ENCODE measurements at regions not wholly inside any gene's neighbourhood (a gene's known extent, or its start where the extent isn't known, plus 50 kb on each side); places are given as distances from the start of the nearest gene placed in this dataset.

- no TSS peak for BruUV-seq (replicated peaks)
- Histone ChIP-seq H3K56ac (ENCODE audit: extremely low read depth, insufficient read depth, low read length) (no peak overlapping the region), H3K36me3 (ENCODE audit: control insufficient read depth, insufficient read depth, low read length) (no peaks in the 10 kb centered on the region), H4K8ac (ENCODE audit: low read depth in 2 of 2, low read length in 2 of 2) (no peak overlapping the region), H3K23ac (ENCODE audit: low read depth, low read length) (no peak overlapping the region), H3K4me2 (ENCODE audit: low read depth, low read length) (no peak overlapping the region), H2AK5ac (ENCODE audit: low read depth, low read length) (no peak overlapping the region), H4K5ac (ENCODE audit: low read depth, low read length) (no peak overlapping the region), H3K79me1 (ENCODE audit: low read depth in 1 of 2, low read length in 2 of 2) (no peaks in the 10 kb centered on the region), H2BK120ac (ENCODE audit: low read depth, low read length) (no peak overlapping the region), H2AK9ac (replicated peaks; ENCODE audit: low read depth, low read length, poor library complexity) (no peak overlapping the region), H3K9me1 (ENCODE audit: insufficient read depth, low read length) (no peaks in the 10 kb centered on the region), H2BK15ac (ENCODE audit: low read depth, low read length) (no peak overlapping the region), H3K14ac (replicated peaks; ENCODE audit: low read depth, low read length) (no peak overlapping the region), H3K4me3 (ENCODE audit: insufficient read depth, low read depth, low read length) (no peak overlapping the region), H3K4me1 (ENCODE audit: control insufficient read depth, insufficient read depth, low read length) (no peaks in the 10 kb centered on the region), H2AFZ (replicated peaks; ENCODE audit: low read length, poor library complexity) (no peak overlapping the region), H3K9ac (ENCODE audit: low read depth, low read length) (no peak overlapping the region), H3K27ac (ENCODE audit: insufficient read depth, low read length) (no peak overlapping the region), H3K4ac (ENCODE audit: low read depth, low read length) (no peak overlapping the region), H3K9me3 (ENCODE audit: control insufficient read depth, insufficient read depth, low read length) (peaks cover 2% of the 10 kb centered on the region; the same call in 1 of the 2 replicates), H3K18ac (ENCODE audit: low read depth, low read length) (no peak overlapping the region), H2BK5ac (ENCODE audit: low read depth, low read length, poor library complexity, severe bottlenecking) (no peak overlapping the region), H2BK20ac (ENCODE audit: low read depth, low read length) (no peak overlapping the region), H3K27me3 (ENCODE audit: control insufficient read depth, insufficient read depth, low read length) (no peaks in the 10 kb centered on the region), H4K91ac (ENCODE audit: insufficient read depth, low read depth, low read length) (no peak overlapping the region), H4K20me1 (ENCODE audit: insufficient read depth, low read length) (no peaks in the 10 kb centered on the region)
- in situ Hi-C loops (cut with MboI; ENCODE audit: low sequenced_read_pairs) = no loop called here
- DNase-seq = no peak
- dilution Hi-C loops (cut with HindIII; ENCODE audit: low sequenced_read_pairs, unreplicated experiment) = no loop called here
- no peak for TF ChIP-seq CTCF (conservative IDR thresholded peaks at IDR 0.05; ENCODE audit: low read depth, low read length)
- no peak for TF ChIP-seq BHLHE40 (IDR thresholded peaks at IDR 0.05; ENCODE audit: low read depth, low read length)
- TF ChIP-seq MAZ (IDR thresholded peaks at IDR 0.05; ENCODE audit: borderline replicate concordance, low read depth, low read length) = no peak
- TF ChIP-seq NFE2L2 (IDR thresholded peaks at IDR 0.05; ENCODE audit: low read depth, low read length) = no peak
- no peak for TF ChIP-seq MXI1 (IDR thresholded peaks at IDR 0.05; ENCODE audit: borderline replicate concordance, low read depth, low read length)
- TF ChIP-seq SMC3 (IDR thresholded peaks at IDR 0.05; ENCODE audit: low read depth, low read length) = no peak
- TF ChIP-seq CEBPB (IDR thresholded peaks at IDR 0.05; ENCODE audit: low read depth, low read length) = no peak
- TF ChIP-seq MAFK (IDR thresholded peaks at IDR 0.05; ENCODE audit: low read depth, low read length) = no peak
- TF ChIP-seq CHD1 (IDR thresholded peaks at IDR 0.05; ENCODE audit: low read depth, low read length) = no peak
- no peak for TF ChIP-seq ELK1 (IDR thresholded peaks at IDR 0.05; ENCODE audit: borderline replicate concordance, low read depth, low read length)
- no peak for TF ChIP-seq RAD21 (IDR thresholded peaks at IDR 0.05; ENCODE audit: low read length)
- TF ChIP-seq RFX5 (IDR thresholded peaks at IDR 0.05; ENCODE audit: low read depth, low read length) = no peak
- WGBS, 2 experiments (ENCODE audit: extremely low coverage in 2 of 2, insufficient read length in 1 of 2) = 78% methylated on average over 1 of the region's 1 CpG; no CpG with 5 or more reads in 1 of the 2 experiments
- no peak for ATAC-seq (ENCODE audit: low read depth)
- POLR2A ChIA-PET (ENCODE audit: unreplicated experiment) = no interaction called here
- intact Hi-C loops (cut with micrococcal nuclease) = no loop called here
- CTCF ChIA-PET = interaction anchor here (0.5 to 0.7 kb wide), 2 partner anchors 9 to 245 kb away, joined by 3 read pairs; no protein-coding TSS in a partner anchor
Measured at GRCh38 chr12:19070341-19070740, 59.2 kb upstream of the PLEKHA5 start.

Measured in IMR-90 (cell line).